HepG2 (cell line): ENCODE measurements at regions not wholly inside any gene's neighbourhood (a gene's known extent, or its start where the extent isn't known, plus 50 kb on each side); places are given as distances from the start of the nearest gene placed in this dataset.

ENCODE experiments used
- ATAC-seq: fragments of 200-7000 bp; cut with Tn5 transposase; 3 replicates; pipeline ENCODE4 v1.9.1; 2020; ENCODE audit warnings: mild to moderate bottlenecking, moderate library complexity
- BruUV-seq: library from RNA; stranded (reverse); fragments of 400-500 nt; replicated peaks from 2 replicates; lab custom pipeline; 2021; lab: Mats Ljungman, UMichigan
- CTCF ChIA-PET: fragments of 300-600 bp; formaldehyde crosslinking; extraction: SDS; loops from one replicate; lab custom pipeline; 2021; ENCODE audit warnings: low total read pairs, inconsistent platforms, low intra/inter-chr PET ratio; lab: Yijun Ruan, JAX
- POLR2A ChIA-PET: fragments of 350-600 bp; sonication (Branson Sonifier 250); formaldehyde crosslinking; loops from one replicate; lab custom pipeline; 2020; ENCODE audit warnings: antibody characterized with exemption, inconsistent platforms; lab: Yijun Ruan, JAX
- DNase-seq: peaks from one replicate; pipeline ENCODE4 v3.0.0-alpha.2; 2015; ENCODE audit warnings: low spot score
- FAIRE-seq: peaks from 3 replicates; lab custom pipeline; 2011; peaks lifted over from hg19 to GRCh38; lab: Jason Lieb, UNC
- H2AFZ ChIP-seq: one replicate; pipeline ENCODE4 v1.6.1; 2011; ENCODE audit warnings: low read length, inconsistent platforms
- H3K27ac ChIP-seq: fragments of 300-600 bp; 3 replicates; pipeline ENCODE4 v1.8.0; 2011; ENCODE audit warnings: mixed run types, mild to moderate bottlenecking, mixed read lengths, low read length, inconsistent platforms; ENCODE audit not compliant: insufficient read depth; ENCODE audit errors: extremely low read length
- H3K27me3 ChIP-seq, 2 experiments: fragments of 200-600 bp in 1 of 2; 2 replicates in 1 of 2; 3 replicates in 1 of 2; pipeline versions ENCODE4 v1.6.0 to v1.8.0; 2011; ENCODE audit warnings: low read length in 2 of 2, mild to moderate bottlenecking in 2 of 2, moderate library complexity in 2 of 2, inconsistent platforms in 1 of 2; ENCODE audit not compliant: insufficient read depth in 2 of 2, control insufficient read depth in 1 of 2
- H3K36me3 ChIP-seq, 2 experiments: fragments of 200-600 bp in 1 of 2; replicated peaks in 1 of 2; 2 replicates in 1 of 2; 3 replicates in 1 of 2; pipeline versions ENCODE4 v1.5.1 to v1.8.0; 2011; ENCODE audit warnings: low read length in 2 of 2, inconsistent platforms in 1 of 2; ENCODE audit not compliant: insufficient read depth in 2 of 2, control insufficient read depth in 1 of 2
- H3K4me1 ChIP-seq: 2 replicates; pipeline ENCODE4 v1.5.1; 2012; ENCODE audit warnings: low read length, inconsistent platforms; ENCODE audit not compliant: insufficient read depth
- H3K4me2 ChIP-seq: 2 replicates; pipeline ENCODE4 v1.6.0; 2011; ENCODE audit warnings: low read depth, low read length, inconsistent platforms
- H3K4me3 ChIP-seq, 3 experiments: fragments of 200-600 bp in 1 of 3; sonication (generic), shearing (Covaris generic) in 1 of 3; replicated peaks in 1 of 3; 2 replicates each; pipeline ENCODE4 v1.5.1; 2011 to 2016; ENCODE audit warnings: low read length in 3 of 3, inconsistent platforms in 2 of 3, low read depth in 2 of 3, mild to moderate bottlenecking in 2 of 3, control low read depth in 1 of 3, mixed read lengths in 1 of 3; ENCODE audit not compliant: insufficient read depth in 1 of 3
- H3K79me2 ChIP-seq: one replicate; pipeline ENCODE4 v1.6.1; 2011; ENCODE audit warnings: low read length, inconsistent platforms; ENCODE audit not compliant: insufficient read depth
- H3K9ac ChIP-seq: 2 replicates; pipeline ENCODE4 v1.6.0; 2011; ENCODE audit warnings: mild to moderate bottlenecking, low read depth, low read length, inconsistent platforms; ENCODE audit not compliant: insufficient read depth
- H3K9me3 ChIP-seq: 2 replicates; pipeline ENCODE4 v1.5.1; 2012; ENCODE audit warnings: mild to moderate bottlenecking, low read length
- H4K20me1 ChIP-seq: 2 replicates; pipeline ENCODE4 v1.6.0; 2011; ENCODE audit warnings: inconsistent platforms, mild to moderate bottlenecking, low read length, moderate library complexity; ENCODE audit not compliant: insufficient read depth
- ARID2 ChIP-seq: sonication (generic); formaldehyde crosslinking; IDR thresholded peaks from 2 replicates; pipeline ENCODE4 v1.8.1; 2022; ENCODE audit warnings: mild to moderate bottlenecking, missing genetic modification reagents, borderline replicate concordance
- HES4 ChIP-seq: sonication (generic); formaldehyde crosslinking; IDR thresholded peaks from 2 replicates; pipeline ENCODE4 v1.9.0; 2021; ENCODE audit warnings: mild to moderate bottlenecking, missing genetic modification reagents, borderline replicate concordance
- HNRNPK ChIP-seq: fragments of 200-400 bp; formaldehyde crosslinking; IDR thresholded peaks from 2 replicates; pipeline ENCODE4 v1.6.1; 2018; ENCODE audit warnings: low read length, low read depth, moderate library complexity, mild to moderate bottlenecking; ENCODE audit not compliant: poor library complexity, severe bottlenecking
- IRX3 ChIP-seq: sonication (generic); formaldehyde crosslinking; IDR thresholded peaks from 2 replicates; pipeline ENCODE4 v1.8.1; 2023; ENCODE audit warnings: mild to moderate bottlenecking, low read depth, missing genetic modification reagents, borderline replicate concordance
- RERE ChIP-seq: IDR thresholded peaks from 2 replicates; pipeline ENCODE4 v1.6.1; 2016; ENCODE audit warnings: low read depth, missing genetic modification reagents, missing compliant biosample characterization
- THRA ChIP-seq: sonication (generic); formaldehyde crosslinking; IDR thresholded peaks from 2 replicates; pipeline ENCODE4 v1.4.0; 2020; ENCODE audit warnings: missing genetic modification reagents, borderline replicate concordance
- ZFP90 ChIP-seq: sonication (generic); formaldehyde crosslinking; IDR thresholded peaks from 2 replicates; pipeline ENCODE4 v1.8.0; 2022; ENCODE audit warnings: missing genetic modification reagents, mild to moderate bottlenecking, inconsistent platforms, borderline replicate concordance
- ZGPAT ChIP-seq: IDR thresholded peaks from 2 replicates; pipeline ENCODE4 v1.6.1; 2016; ENCODE audit warnings: mild to moderate bottlenecking
- ZNF414 ChIP-seq: sonication (generic); formaldehyde crosslinking; IDR thresholded peaks from 2 replicates; pipeline ENCODE4 v1.5.0; 2020; ENCODE audit warnings: missing genetic modification reagents
- ZNF570 ChIP-seq: sonication (generic); formaldehyde crosslinking; IDR thresholded peaks from 2 replicates; pipeline ENCODE4 v1.4.0; 2020; ENCODE audit warnings: mild to moderate bottlenecking, missing genetic modification reagents, borderline replicate concordance
- WGBS: methylation state at CpG from one replicate; pipeline ENCODE4 v1.1.6; 2017; ENCODE audit warnings: low lambda C conversion rate; 5-methylcytosine and 5-hydroxymethylcytosine counted together
- in situ Hi-C: cut with HindIII; loops from 2 replicates; pipeline ENCODE4 v1.10.0; 2017; ENCODE audit warnings: low pct_unique_long_range_greater_than_20kb; ENCODE audit not compliant: extremely low pct_ligation_motif_present
- intact Hi-C: fragments of 100-400 bp; cut with micrococcal nuclease; formaldehyde crosslinking; loops from one replicate; pipeline ENCODE4 v1.10.0; 2022; ENCODE audit not compliant: unreplicated experiment

GRCh38 chr3:35969406-35969805 is 330.1 kb downstream of the ARPP21 start:
- no peak for FAIRE-seq
- Histone ChIP-seq H3K4me2 (no peak overlapping the region), H3K79me2 (no peaks in the 10 kb centered on the region), H3K9ac (no peak overlapping the region), H3K9me3 (no peaks in the 10 kb centered on the region), H3K27ac (no peak overlapping the region), H4K20me1 (no peaks in the 10 kb centered on the region), H3K4me1 (no peaks in the 10 kb centered on the region), H3K36me3 (no peaks in the 10 kb centered on the region), H3K4me3 (no peak overlapping the region), H2AFZ (no peak overlapping the region), H3K27me3 (no peaks in the 10 kb centered on the region; a peak in 1 of 5 replicates)
- intact Hi-C loops, result no loop called here
- 47% methylated on average over 3 of the region's 3 CpGs for WGBS
- BruUV-seq, result no TSS peak
- no peak for DNase-seq
- CTCF ChIA-PET, result no interaction called here
- TF ChIP-seq HNRNPK (no peak), RERE (no peak), ARID2 (CRISPR knock-in tag) (no peak), ZFP90 (CRISPR knock-in tag) (no peak), IRX3 (no peak), THRA (CRISPR knock-in tag) (no peak), ZNF414 (CRISPR knock-in tag) (no peak), ZGPAT (CRISPR knock-in tag) (no peak), HES4 (no peak), ZNF570 (no peak)
- POLR2A ChIA-PET, result no interaction called here
- no peak for ATAC-seq
- in situ Hi-C loops, result loop anchor here (10.0 kb wide), 1 partner anchor 725 kb away; no protein-coding TSS in a partner anchor
